ENCODE measurements at regions not wholly inside any gene's neighbourhood (a gene's known extent, or its start where the extent isn't known, plus 50 kb on each side); places are given as distances from the start of the nearest gene placed in this dataset.

- H3K9ac ChIP-seq, result no peak overlapping the region
- H3K27ac ChIP-seq, result no peak overlapping the region
- no peak overlapping the region for H3K4me2 ChIP-seq
- H4K20me1 ChIP-seq, result no peaks in the 10 kb centered on the region
- no peaks in the 10 kb centered on the region for H3K27me3 ChIP-seq
- peaks cover 20% of the 10 kb centered on the region for H3K4me1 ChIP-seq
- H3K36me3 ChIP-seq, result no peaks in the 10 kb centered on the region
- no peaks in the 10 kb centered on the region for H3K9me3 ChIP-seq
- H3K4me3 ChIP-seq, result no peak overlapping the region
- no peak for TF ChIP-seq Cebpa-rat (IDR thresholded peaks at IDR 0.05)
These were observed 98.4 kb downstream of the ZIC5 start for GRCh38 chr13:99873141-99873540.

- Histone ChIP-seq H3K36me3 (no peaks in the 10 kb centered on the region), H3K9ac (no peak overlapping the region), H3K27ac (no peak overlapping the region), H3K4me2 (peak overlapping the region; percentile 49), H3K4me3 (no peak overlapping the region), H3K27me3 (no peaks in the 10 kb centered on the region), H3K4me1 (peaks cover 20% of the 10 kb centered on the region), H4K20me1 (no peaks in the 10 kb centered on the region), H3K9me3 (no peaks in the 10 kb centered on the region)
- no peak for TF ChIP-seq Cebpa-rat (IDR thresholded peaks at IDR 0.05)
These were observed 100.2 kb downstream of the ZIC5 start for GRCh38 chr13:99871249-99871898.

GRCh38 chr13:99870541-99870940 lies 101.0 kb downstream of the ZIC5 start:
- Histone ChIP-seq H3K4me1 (peaks cover 20% of the 10 kb centered on the region), H3K4me2 (no peak overlapping the region), H4K20me1 (no peaks in the 10 kb centered on the region), H3K4me3 (no peak overlapping the region), H3K9me3 (no peaks in the 10 kb centered on the region), H3K36me3 (no peaks in the 10 kb centered on the region), H3K9ac (no peak overlapping the region), H3K27me3 (no peaks in the 10 kb centered on the region), H3K27ac (no peak overlapping the region)
- no peak for TF ChIP-seq Cebpa-rat (IDR thresholded peaks at IDR 0.05)

GRCh38 chr13:99869830-99870229 lies 101.7 kb downstream of the ZIC5 start:
- no peak for TF ChIP-seq Cebpa-rat (IDR thresholded peaks at IDR 0.05)
- no peak overlapping the region for H3K4me3 ChIP-seq
- no peak overlapping the region for H3K4me2 ChIP-seq
- H3K9ac ChIP-seq, result no peak overlapping the region
- no peak overlapping the region for H3K27ac ChIP-seq
- no peaks in the 10 kb centered on the region for H3K27me3 ChIP-seq
- no peaks in the 10 kb centered on the region for H3K9me3 ChIP-seq
- no peaks in the 10 kb centered on the region for H4K20me1 ChIP-seq
- H3K36me3 ChIP-seq, result no peaks in the 10 kb centered on the region
- peaks cover 20% of the 10 kb centered on the region for H3K4me1 ChIP-seq

- no peak overlapping the region for H3K27ac ChIP-seq
- H3K4me1 ChIP-seq, result peaks cover 20% of the 10 kb centered on the region
- H4K20me1 ChIP-seq, result no peaks in the 10 kb centered on the region
- H3K36me3 ChIP-seq, result no peaks in the 10 kb centered on the region
- no peak overlapping the region for H3K9ac ChIP-seq
- no peak overlapping the region for H3K4me3 ChIP-seq
- no peak for TF ChIP-seq Cebpa-rat (IDR thresholded peaks at IDR 0.05)
- no peak overlapping the region for H3K4me2 ChIP-seq
- no peaks in the 10 kb centered on the region for H3K27me3 ChIP-seq
- no peaks in the 10 kb centered on the region for H3K9me3 ChIP-seq
These were observed 102.8 kb downstream of the ZIC5 start for GRCh38 chr13:99868767-99869166.

GRCh38 chr13:99867535-99868257 lies 103.9 kb downstream of the ZIC5 start:
- Histone ChIP-seq H3K27me3 (no peaks in the 10 kb centered on the region), H3K9me3 (no peaks in the 10 kb centered on the region), H4K20me1 (no peaks in the 10 kb centered on the region), H3K27ac (no peak overlapping the region), H3K4me3 (no peak overlapping the region), H3K36me3 (no peaks in the 10 kb centered on the region), H3K9ac (no peak overlapping the region), H3K4me1 (peaks cover 20% of the 10 kb centered on the region), H3K4me2 (no peak overlapping the region)
- TF ChIP-seq Cebpa-rat (IDR thresholded peaks at IDR 0.05), result no peak

GRCh38 chr13:99866781-99867180 lies 104.8 kb downstream of the ZIC5 start:
- no peak overlapping the region for H3K27ac ChIP-seq
- peaks cover 14% of the 10 kb centered on the region for H3K4me1 ChIP-seq
- no peaks in the 10 kb centered on the region for H4K20me1 ChIP-seq
- H3K36me3 ChIP-seq, result no peaks in the 10 kb centered on the region
- H3K4me3 ChIP-seq, result no peak overlapping the region
- no peak overlapping the region for H3K9ac ChIP-seq
- no peak for TF ChIP-seq Cebpa-rat (IDR thresholded peaks at IDR 0.05)
- H3K27me3 ChIP-seq, result no peaks in the 10 kb centered on the region
- no peaks in the 10 kb centered on the region for H3K9me3 ChIP-seq
- no peak overlapping the region for H3K4me2 ChIP-seq

- H3K27ac ChIP-seq, result no peak overlapping the region
- no peak for TF ChIP-seq Cebpa-rat (IDR thresholded peaks at IDR 0.05)
- H3K27me3 ChIP-seq, result no peaks in the 10 kb centered on the region
- no peaks in the 10 kb centered on the region for H3K9me3 ChIP-seq
- no peaks in the 10 kb centered on the region for H4K20me1 ChIP-seq
- peaks cover under 1% of the 10 kb centered on the region; the same call in 1 of the 2 replicates for H3K4me1 ChIP-seq
- H3K4me2 ChIP-seq, result no peak overlapping the region
- no peaks in the 10 kb centered on the region for H3K36me3 ChIP-seq
- no peak overlapping the region for H3K4me3 ChIP-seq
- no peak overlapping the region for H3K9ac ChIP-seq
These were observed 106.1 kb downstream of the ZIC5 start for GRCh38 chr13:99865420-99865930.

GRCh38 chr13:99864627-99864990 lies 107.0 kb downstream of the ZIC5 start:
- no peaks in the 10 kb centered on the region for H3K9me3 ChIP-seq
- H3K4me3 ChIP-seq, result no peak overlapping the region
- no peaks in the 10 kb centered on the region for H3K36me3 ChIP-seq
- H3K27me3 ChIP-seq, result no peaks in the 10 kb centered on the region
- no peak overlapping the region for H3K9ac ChIP-seq
- TF ChIP-seq Cebpa-rat (IDR thresholded peaks at IDR 0.05), result no peak
- H3K27ac ChIP-seq, result no peak overlapping the region
- 0 out of 2 replicates have a peak, but pooled peaks cover 4% of the 10 kb centered on the region for H3K4me1 ChIP-seq
- H3K4me2 ChIP-seq, result no peak overlapping the region
- H4K20me1 ChIP-seq, result no peaks in the 10 kb centered on the region

Measured in BLaER1 (cell line).